ENCODE measurements at regions not wholly inside any gene's neighbourhood (a gene's known extent, or its start where the extent isn't known, plus 50 kb on each side); places are given as distances from the start of the nearest gene placed in this dataset.

DNA sequence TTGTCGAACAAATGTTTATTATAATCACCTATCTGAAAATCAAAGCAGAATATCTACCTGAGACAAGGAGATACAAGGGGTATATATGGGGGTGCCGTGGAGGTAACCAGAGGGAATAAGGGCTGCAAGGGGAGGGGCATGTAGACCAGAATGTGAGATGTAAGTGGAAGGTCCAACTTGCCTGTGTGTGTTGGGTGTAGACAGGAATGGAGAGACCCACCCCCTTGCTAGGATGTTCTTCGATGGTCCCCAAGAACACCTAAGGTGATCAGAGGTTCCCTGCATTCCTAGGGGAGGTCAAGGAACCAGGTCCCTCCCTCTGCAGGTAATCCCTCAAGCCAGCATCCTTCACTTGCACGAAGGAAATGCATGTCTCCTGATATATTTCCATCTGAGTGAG is 167.9 kb downstream of the DICER1 start:
- WGBS (ENCODE audit: insufficient coverage, insufficient replicate concordance, low lambda C conversion rate, missing lambda C conversion rate) = 27% methylated on average over 4 of the region's 4 CpGs
- BruUV-seq (replicated peaks) = no TSS peak
- Histone ChIP-seq H3K27me3 (replicated peaks in 1 of 2; ENCODE audit: control insufficient read depth in 2 of 2, insufficient read depth in 2 of 2, low read length in 1 of 2) (no peaks in the 10 kb centered on the region), H3K4me2 (ENCODE audit: control insufficient read depth, insufficient read depth) (no peak overlapping the region), H3K9ac (ENCODE audit: control insufficient read depth, insufficient read depth, low read length) (no peak overlapping the region), H3K9me3 (replicated peaks; ENCODE audit: control insufficient read depth, insufficient read depth, low read length) (no peaks in the 10 kb centered on the region), H3K4me3 (no peak overlapping the region), H2AFZ (ENCODE audit: control insufficient read depth, low read depth, low read length) (no peak overlapping the region), H3K27ac (ENCODE audit: control insufficient read depth, insufficient read depth) (no peak overlapping the region), H3K4me1 (ENCODE audit: control insufficient read depth, insufficient read depth, low read length) (no peaks in the 10 kb centered on the region), H3K79me2 (ENCODE audit: control insufficient read depth, insufficient read depth, low read length) (no peaks in the 10 kb centered on the region), H3K36me3 (ENCODE audit: control insufficient read depth in 2 of 2, insufficient read depth in 2 of 2, low read length in 1 of 2) (no peaks in the 10 kb centered on the region), H4K20me1 (ENCODE audit: control insufficient read depth, insufficient read depth) (no peaks in the 10 kb centered on the region)
- ChIA-PET SMC1A (ENCODE audit: uncharacterized antibody, unreplicated experiment) (no interaction called here), RAD21 (ENCODE audit: unreplicated experiment) (no interaction called here), POLR2A (no interaction called here), CTCF (no interaction called here)
- FAIRE-seq (no peak), DNase-seq (ENCODE audit: low read depth, low spot score) (no peak), ATAC-seq (no peak)
- in situ Hi-C loops (cut with MboI) (no loop called here), intact Hi-C loops (cut with micrococcal nuclease; ENCODE audit: unreplicated experiment) (no loop called here)
- no peak for TF ChIP-seq TBL1XR1 (IDR thresholded peaks at IDR 0.05; ENCODE audit: low read depth, low read length)

DNA sequence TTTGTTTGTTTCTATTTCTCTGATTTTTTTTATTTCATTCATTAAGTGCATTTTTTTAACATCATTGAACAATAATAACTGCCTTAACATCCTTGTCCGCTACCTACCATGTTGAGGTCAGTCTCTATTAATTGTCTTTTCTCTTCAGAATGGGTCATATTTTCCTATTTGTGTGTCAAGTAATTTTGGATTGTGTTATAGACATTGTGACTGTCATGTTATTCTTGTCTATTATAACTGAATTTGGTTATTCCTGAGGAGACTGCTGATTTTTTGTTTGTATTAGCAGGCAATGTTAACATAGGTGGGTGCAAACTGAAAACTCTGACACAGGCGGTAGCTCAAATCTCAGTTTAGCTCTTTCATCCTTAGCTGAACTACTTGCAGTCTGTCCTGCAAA is 169.9 kb downstream of the DICER1 start:
- intact Hi-C loops (cut with micrococcal nuclease; ENCODE audit: unreplicated experiment) (no loop called here), in situ Hi-C loops (cut with MboI) (no loop called here)
- H3K79me2 ChIP-seq (ENCODE audit: control insufficient read depth, insufficient read depth, low read length) = no peaks in the 10 kb centered on the region
- no peak overlapping the region for H3K9ac ChIP-seq (ENCODE audit: control insufficient read depth, insufficient read depth, low read length)
- TF ChIP-seq SMC3 (IDR thresholded peaks at IDR 0.05; ENCODE audit: borderline replicate concordance, low read length) (no peak), WRNIP1 (IDR thresholded peaks at IDR 0.05; ENCODE audit: borderline replicate concordance, low read depth, low read length) (no peak), SIX5 (IDR thresholded peaks at IDR 0.05; ENCODE audit: low read depth, low read length, severe bottlenecking) (no peak), BRCA1 (IDR thresholded peaks at IDR 0.05; ENCODE audit: low read depth, low read length) (no peak), EP300 (IDR thresholded peaks at IDR 0.05; ENCODE audit: borderline replicate concordance in 1 of 2, control insufficient read depth in 1 of 2, low read depth in 2 of 2, low read length in 2 of 2) (no peak), FOS (IDR thresholded peaks at IDR 0.05; ENCODE audit: borderline replicate concordance, extremely low read depth, insufficient read length) (no peak), DPF2 (IDR thresholded peaks at IDR 0.05) (no peak), CBX5 (IDR thresholded peaks at IDR 0.05; ENCODE audit: low read depth) (no peak), MTA2 (IDR thresholded peaks at IDR 0.05; ENCODE audit: low read depth) (no peak), ETV6 (conservative IDR thresholded peaks at IDR 0.05 in 1 of 2, IDR thresholded peaks at IDR 0.05 in 1 of 2; ENCODE audit: borderline replicate concordance in 1 of 2, low read depth in 1 of 2) (no peak), MEF2B (IDR thresholded peaks at IDR 0.05; ENCODE audit: partially characterized antibody, poor library complexity, severe bottlenecking) (no peak), YBX1 (IDR thresholded peaks at IDR 0.05) (no peak)
- TF ChIP-seq, protein P1, sequence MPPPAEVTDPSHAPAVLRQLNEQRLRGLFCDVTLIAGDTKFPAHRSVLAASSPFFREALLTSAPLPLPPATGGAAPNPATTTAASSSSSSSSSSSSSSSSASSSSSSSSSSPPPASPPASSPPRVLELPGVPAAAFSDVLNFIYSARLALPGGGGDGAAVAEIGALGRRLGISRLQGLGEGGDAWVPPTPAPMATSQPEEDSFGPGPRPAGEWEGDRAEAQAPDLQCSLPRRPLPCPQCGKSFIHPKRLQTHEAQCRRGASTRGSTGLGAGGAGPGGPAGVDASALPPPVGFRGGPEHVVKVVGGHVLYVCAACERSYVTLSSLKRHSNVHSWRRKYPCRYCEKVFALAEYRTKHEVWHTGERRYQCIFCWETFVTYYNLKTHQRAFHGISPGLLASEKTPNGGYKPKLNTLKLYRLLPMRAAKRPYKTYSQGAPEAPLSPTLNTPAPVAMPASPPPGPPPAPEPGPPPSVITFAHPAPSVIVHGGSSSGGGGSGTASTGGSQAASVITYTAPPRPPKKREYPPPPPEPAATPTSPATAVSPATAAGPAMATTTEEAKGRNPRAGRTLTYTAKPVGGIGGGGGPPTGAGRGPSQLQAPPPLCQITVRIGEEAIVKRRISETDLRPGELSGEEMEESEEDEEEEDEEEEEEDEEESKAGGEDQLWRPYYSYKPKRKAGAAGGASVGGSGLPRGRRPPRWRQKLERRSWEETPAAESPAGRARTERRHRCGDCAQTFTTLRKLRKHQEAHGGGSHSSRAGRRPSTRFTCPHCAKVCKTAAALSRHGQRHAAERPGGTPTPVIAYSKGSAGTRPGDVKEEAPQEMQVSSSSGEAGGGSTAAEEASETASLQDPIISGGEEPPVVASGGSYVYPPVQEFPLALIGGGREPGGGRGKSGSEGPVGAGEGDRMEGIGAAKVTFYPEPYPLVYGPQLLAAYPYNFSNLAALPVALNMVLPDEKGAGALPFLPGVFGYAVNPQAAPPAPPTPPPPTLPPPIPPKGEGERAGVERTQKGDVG (CRISPR knock-in tag; IDR thresholded peaks at IDR 0.05) = no peak
- TF ChIP-seq, protein P2, sequence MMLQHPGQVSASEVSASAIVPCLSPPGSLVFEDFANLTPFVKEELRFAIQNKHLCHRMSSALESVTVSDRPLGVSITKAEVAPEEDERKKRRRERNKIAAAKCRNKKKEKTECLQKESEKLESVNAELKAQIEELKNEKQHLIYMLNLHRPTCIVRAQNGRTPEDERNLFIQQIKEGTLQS (IDR thresholded peaks at IDR 0.05; ENCODE audit: borderline replicate concordance, extremely low read depth, low read depth, low read length) = no peak
- H3K4me2 ChIP-seq (ENCODE audit: control insufficient read depth, insufficient read depth) = no peak overlapping the region
- no peak overlapping the region for H3K4me3 ChIP-seq
- H3K27ac ChIP-seq (ENCODE audit: control insufficient read depth, insufficient read depth) = no peak overlapping the region
- ChIA-PET RAD21 (ENCODE audit: unreplicated experiment) (no interaction called here), CTCF (no interaction called here), POLR2A (no interaction called here), SMC1A (ENCODE audit: uncharacterized antibody, unreplicated experiment) (no interaction called here)
- FAIRE-seq = no peak
- no peaks in the 10 kb centered on the region for H3K27me3 ChIP-seq (replicated peaks in 1 of 2; ENCODE audit: control insufficient read depth in 2 of 2, insufficient read depth in 2 of 2, low read length in 1 of 2)
- ATAC-seq = no peak
- no TSS peak for BruUV-seq (replicated peaks)
- no peaks in the 10 kb centered on the region for H3K4me1 ChIP-seq (ENCODE audit: control insufficient read depth, insufficient read depth, low read length)
- WGBS (ENCODE audit: insufficient coverage, insufficient replicate concordance, low lambda C conversion rate, missing lambda C conversion rate) = 48% methylated on average over 2 of the region's 2 CpGs
- no peak for DNase-seq (ENCODE audit: low read depth, low spot score)
- H3K36me3 ChIP-seq (ENCODE audit: control insufficient read depth in 2 of 2, insufficient read depth in 2 of 2, low read length in 1 of 2) = no peaks in the 10 kb centered on the region
- no peaks in the 10 kb centered on the region for H4K20me1 ChIP-seq (ENCODE audit: control insufficient read depth, insufficient read depth)
- no peak overlapping the region for H2AFZ ChIP-seq (ENCODE audit: control insufficient read depth, low read depth, low read length)
- no peaks in the 10 kb centered on the region for H3K9me3 ChIP-seq (replicated peaks; ENCODE audit: control insufficient read depth, insufficient read depth, low read length)

Data from GM12878 (cell line).